CD14-positive monocyte (primary cell): ENCODE measurements at regions not wholly inside any gene's neighbourhood (a gene's known extent, or its start where the extent isn't known, plus 50 kb on each side); places are given as distances from the start of the nearest gene placed in this dataset.

ENCODE experiments used
- DNase-seq, 3 donors: peaks; one replicate each; pipeline ENCODE4 v3.0.0-alpha.2; 2011 to 2022
- H2AFZ ChIP-seq: 2 replicates; pipeline ENCODE4 v1.6.0; 2012; ENCODE audit warnings: mild to moderate bottlenecking, low read depth, low read length, inconsistent platforms; ENCODE audit not compliant: insufficient read depth, poor library complexity, severe bottlenecking
- H3K27ac ChIP-seq, 2 donors: 1 replicate in 1 of 2; 2 replicates in 1 of 2; pipeline ENCODE4 v1.5.1; 2012 to 2013; ENCODE audit warnings: low read length in 2 of 2, control low read depth in 1 of 2, inconsistent platforms in 1 of 2, low read depth in 1 of 2, mild to moderate bottlenecking in 1 of 2
- H3K27me3 ChIP-seq, 2 donors: one replicate each; pipeline versions ENCODE4 v1.6.0 to v1.6.1; 2011 to 2013; ENCODE audit warnings: low read length in 2 of 2; ENCODE audit not compliant: control insufficient read depth in 2 of 2, insufficient read depth in 2 of 2
- H3K36me3 ChIP-seq, 2 donors: replicated peaks in 1 of 2; 1 replicate in 1 of 2; 2 replicates in 1 of 2; pipeline versions ENCODE4 v1.5.1 to v1.6.1; 2012 to 2013; ENCODE audit warnings: low read length in 2 of 2, control low read depth in 1 of 2, inconsistent platforms in 1 of 2, mild to moderate bottlenecking in 1 of 2; ENCODE audit not compliant: insufficient read depth in 2 of 2, control insufficient read depth in 1 of 2
- H3K4me1 ChIP-seq, 2 donors: 1 replicate in 1 of 2; 2 replicates in 1 of 2; pipeline versions ENCODE4 v1.5.1 to v1.6.1; 2012 to 2013; ENCODE audit warnings: low read length in 2 of 2, control low read depth in 1 of 2, inconsistent platforms in 1 of 2, mild to moderate bottlenecking in 1 of 2, moderate library complexity in 1 of 2; ENCODE audit not compliant: insufficient read depth in 2 of 2, control insufficient read depth in 1 of 2
- H3K4me2 ChIP-seq: replicated peaks from 2 replicates; pipeline ENCODE3; 2012; ENCODE audit warnings: low read length, moderate library complexity, mild to moderate bottlenecking; ENCODE audit not compliant: poor library complexity, severe bottlenecking; ENCODE audit errors: extremely low read depth
- H3K4me3 ChIP-seq, 3 experiments: fragments of 200-600 bp in 1 of 3; sonication (generic) in 1 of 3; replicated peaks in 1 of 3; 1 replicate in 2 of 3; 2 replicates in 1 of 3; pipeline ENCODE4 v1.5.1; 2011 to 2013; ENCODE audit warnings: low read length in 3 of 3, mild to moderate bottlenecking in 3 of 3, control low read depth in 2 of 3, low read depth in 2 of 3, inconsistent platforms in 1 of 3, moderate library complexity in 1 of 3
- H3K79me2 ChIP-seq: 2 replicates; pipeline ENCODE4 v1.6.0; 2012; ENCODE audit warnings: mild to moderate bottlenecking, control low read depth, inconsistent platforms, low read length, moderate library complexity; ENCODE audit not compliant: insufficient read depth
- H3K9ac ChIP-seq: 2 replicates; pipeline ENCODE4 v1.6.0; 2017; ENCODE audit warnings: low read length, mild to moderate bottlenecking; ENCODE audit not compliant: insufficient read depth, poor library complexity, severe bottlenecking
- H3K9me3 ChIP-seq, 2 donors: replicated peaks in 1 of 2; 1 replicate in 1 of 2; 2 replicates in 1 of 2; pipeline versions ENCODE4 v1.5.1 to v1.6.1; 2012 to 2013; ENCODE audit warnings: low read length in 2 of 2, control low read depth in 1 of 2; ENCODE audit not compliant: control insufficient read depth in 1 of 2, insufficient read depth in 1 of 2
- H4K20me1 ChIP-seq: 2 replicates; pipeline ENCODE4 v1.6.0; 2012; ENCODE audit warnings: mild to moderate bottlenecking, low read length, control low read depth, moderate library complexity; ENCODE audit not compliant: insufficient read depth
- H3K27ac Mint-ChIP-seq, 7 donors: one replicate each; pipeline ENCODE4 v1.8.0; 2020; ENCODE audit warnings: mild to moderate bottlenecking in 7 of 7, mixed read lengths in 7 of 7, moderate library complexity in 6 of 7, inconsistent platforms in 2 of 7
- H3K27me3 Mint-ChIP-seq, 3 donors: one replicate each; pipeline ENCODE4 v1.8.0; 2021 to 2022; ENCODE audit warnings: low read depth in 3 of 3, mild to moderate bottlenecking in 3 of 3, mixed read lengths in 3 of 3, moderate library complexity in 3 of 3, inconsistent platforms in 1 of 3
- H3K36me3 Mint-ChIP-seq, 2 donors: one replicate each; pipeline ENCODE4 v1.8.0; 2020; ENCODE audit warnings: mixed read lengths in 2 of 2, inconsistent platforms in 1 of 2, mild to moderate bottlenecking in 1 of 2
- H3K4me1 Mint-ChIP-seq: one replicate; pipeline ENCODE4 v1.8.0; 2020; ENCODE audit warnings: mild to moderate bottlenecking, mixed read lengths
- H3K4me3 Mint-ChIP-seq, 2 donors: one replicate each; pipeline ENCODE4 v1.8.0; 2020; ENCODE audit warnings: mild to moderate bottlenecking in 2 of 2, mixed read lengths in 2 of 2, moderate library complexity in 1 of 2
- H3K9me3 Mint-ChIP-seq, 7 donors: one replicate each; pipeline ENCODE4 v1.8.0; 2020 to 2022; ENCODE audit warnings: mixed read lengths in 7 of 7, mild to moderate bottlenecking in 6 of 7, moderate library complexity in 6 of 7, inconsistent platforms in 2 of 7
- CTCF ChIP-seq: fragments of 200-600 bp; IDR thresholded peaks from one replicate; pipeline ENCODE4 v1.8.0; 2022; ENCODE audit warnings: antibody characterized with exemption, mild to moderate bottlenecking
- WGBS: methylation state at CpG from one replicate; pipeline ENCODE4 v1.1.5; 2013; ENCODE audit warnings: missing lambda C conversion rate; ENCODE audit not compliant: insufficient coverage; 5-methylcytosine and 5-hydroxymethylcytosine counted together
- intact Hi-C, 2 donors: fragments of 100-400 bp; cut with micrococcal nuclease; formaldehyde crosslinking; loops; one replicate each; pipeline versions ENCODE4 v1.15.0 to v1.15.1; 2023

GRCh38 chr6:24990236-24990845 lies 54.6 kb upstream of the RIPOR2 start:
- Histone ChIP-seq H3K4me2 (no peak overlapping the region), H3K27ac (no peak overlapping the region), H3K4me3 (no peak overlapping the region), H3K36me3 (no peaks in the 10 kb centered on the region), H3K9ac (no peak overlapping the region), H3K4me1 (peaks cover 22 to 35% of the 10 kb centered on the region in 2 donors), H3K9me3 (no peaks in the 10 kb centered on the region), H3K27me3 (no peaks in the 10 kb centered on the region), H3K79me2 (peaks cover 8% of the 10 kb centered on the region), H2AFZ (no peak overlapping the region), H4K20me1 (no peaks in the 10 kb centered on the region)
- H3K27me3 Mint-ChIP-seq, result no peaks in the 10 kb centered on the region
- H3K9me3 Mint-ChIP-seq, result peaks cover 0 to 5% (median 0%) of the 10 kb centered on the region in 7 donors
- H3K4me3 Mint-ChIP-seq, result no peak overlapping the region
- WGBS, result 94% methylated on average over 3 of the region's 7 CpGs
- intact Hi-C loops, result loop anchor here in 1 of 2 donors (10.0 kb wide), 1 partner anchor 66 kb away; no protein-coding TSS in a partner anchor
- peaks cover 3% of the 10 kb centered on the region in 2 donors for H3K36me3 Mint-ChIP-seq
- no peak for TF ChIP-seq CTCF
- DNase-seq, result no peak
- peaks cover 40% of the 10 kb centered on the region for H3K4me1 Mint-ChIP-seq
- H3K27ac Mint-ChIP-seq, result peak overlapping the region in 1 of 7 donors; percentile 72

- 100% methylated on average over 2 of the region's 4 CpGs for WGBS
- H3K4me1 Mint-ChIP-seq, result peaks cover 42% of the 10 kb centered on the region
- Histone ChIP-seq H3K79me2 (peaks cover 8% of the 10 kb centered on the region), H3K36me3 (no peaks in the 10 kb centered on the region), H3K27ac (peak overlapping the region in 1 of 2 donors; percentile 62), H2AFZ (peak overlapping the region; percentile 19), H3K4me2 (peak overlapping the region; percentile 13), H3K9me3 (no peaks in the 10 kb centered on the region), H3K4me1 (peaks cover 30 to 43% of the 10 kb centered on the region in 2 donors), H3K9ac (no peak overlapping the region), H3K27me3 (no peaks in the 10 kb centered on the region), H3K4me3 (no peak overlapping the region), H4K20me1 (no peaks in the 10 kb centered on the region)
- H3K4me3 Mint-ChIP-seq, result no peak overlapping the region
- TF ChIP-seq CTCF, result no peak
- H3K27me3 Mint-ChIP-seq, result no peaks in the 10 kb centered on the region
- peaks cover 3% of the 10 kb centered on the region in 2 donors for H3K36me3 Mint-ChIP-seq
- peaks cover 0 to 5% (median 0%) of the 10 kb centered on the region in 7 donors for H3K9me3 Mint-ChIP-seq
- H3K27ac Mint-ChIP-seq, result peak overlapping the region in 6 of 7 donors; percentile 65 to 87 (median 72)
- intact Hi-C loops, result loop anchor here in 1 of 2 donors (10.0 kb wide), 1 partner anchor 66 kb away; no protein-coding TSS in a partner anchor
- DNase-seq, result no peak
These were observed 55.4 kb upstream of the RIPOR2 start for GRCh38 chr6:24990944-24991809.
